ENCODE measurements at regions not wholly inside any gene's neighbourhood (a gene's known extent, or its start where the extent isn't known, plus 50 kb on each side); places are given as distances from the start of the nearest gene placed in this dataset.
"Not testable (repeated sequence)": the region's sequence is repeated elsewhere in the genome, so short reads cannot be mapped to it uniquely, and the experiment has no call there.

DNA sequence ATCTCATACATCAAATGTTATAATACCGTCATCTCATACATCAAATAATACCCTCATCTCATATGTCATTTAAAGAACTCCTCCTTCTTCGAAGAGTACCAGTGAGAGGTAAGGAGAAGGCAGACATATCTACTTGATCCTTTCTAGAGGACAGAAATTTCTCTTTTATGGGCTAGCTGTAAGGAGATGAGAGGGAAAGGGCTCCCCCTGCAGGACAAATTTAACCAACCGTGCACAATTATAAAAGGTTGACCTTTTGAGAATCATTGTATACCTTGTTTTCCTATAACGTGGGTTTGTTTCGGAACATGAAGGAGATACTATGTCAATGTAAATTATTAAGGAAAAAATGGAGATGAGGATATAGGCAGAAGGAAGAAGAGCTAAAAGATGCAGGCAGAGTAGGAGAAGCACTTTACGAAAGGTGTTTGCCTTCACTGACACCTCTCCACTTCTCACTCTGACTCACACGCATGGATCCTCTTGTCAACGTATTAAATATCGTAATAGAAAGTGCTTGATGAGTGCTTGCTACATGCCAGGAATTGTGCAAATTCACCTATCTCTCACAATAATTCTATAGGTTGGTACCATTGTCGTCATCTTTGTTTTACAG is 465.9 kb upstream of the ERCC4 start:
- intact Hi-C loops (cut with micrococcal nuclease), result loop anchor here (10.0 kb wide), 1 partner anchor 1359 kb away; no protein-coding TSS in a partner anchor

DNA sequence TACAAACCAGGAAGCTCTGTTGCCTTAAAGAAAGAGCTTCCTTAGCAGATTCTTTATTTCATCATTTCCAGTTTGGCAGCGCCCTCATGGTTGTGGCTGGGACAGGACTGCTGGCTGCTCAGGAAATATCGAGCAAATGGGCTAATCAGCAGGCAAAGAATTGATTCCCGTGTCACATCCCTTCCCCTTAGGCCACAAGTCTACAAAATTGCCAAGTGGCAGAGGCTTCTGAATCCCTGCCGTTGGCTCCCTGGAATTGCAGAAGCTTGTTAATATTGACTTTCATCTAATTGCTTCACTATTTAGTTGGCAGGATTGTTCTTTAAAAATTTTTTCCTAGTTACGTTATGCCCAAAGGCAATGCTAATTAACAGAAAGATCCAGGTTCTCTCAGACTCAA is 456.3 kb upstream of the ERCC4 start:
- intact Hi-C loops (cut with micrococcal nuclease), result no loop called here

DNA sequence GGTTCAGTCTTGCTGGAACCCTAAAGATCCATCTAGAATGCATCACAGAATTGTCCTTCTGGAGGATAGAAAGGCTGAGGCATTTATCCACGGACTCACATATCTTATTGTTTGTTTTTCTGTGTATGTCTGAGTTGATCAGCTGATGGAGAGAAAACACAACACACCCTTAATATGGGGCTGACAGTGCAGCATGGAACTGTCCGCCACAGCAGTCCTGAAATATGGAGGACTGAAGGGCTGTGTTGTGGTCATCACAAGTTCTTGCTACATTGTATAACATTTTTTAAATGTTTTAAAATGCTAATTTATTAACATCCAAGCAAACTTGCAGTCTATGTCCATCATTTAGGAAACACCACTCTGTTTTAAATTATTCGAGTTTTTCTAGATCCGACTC is 448.9 kb upstream of the ERCC4 start:
- intact Hi-C loops (cut with micrococcal nuclease), result no loop called here

DNA sequence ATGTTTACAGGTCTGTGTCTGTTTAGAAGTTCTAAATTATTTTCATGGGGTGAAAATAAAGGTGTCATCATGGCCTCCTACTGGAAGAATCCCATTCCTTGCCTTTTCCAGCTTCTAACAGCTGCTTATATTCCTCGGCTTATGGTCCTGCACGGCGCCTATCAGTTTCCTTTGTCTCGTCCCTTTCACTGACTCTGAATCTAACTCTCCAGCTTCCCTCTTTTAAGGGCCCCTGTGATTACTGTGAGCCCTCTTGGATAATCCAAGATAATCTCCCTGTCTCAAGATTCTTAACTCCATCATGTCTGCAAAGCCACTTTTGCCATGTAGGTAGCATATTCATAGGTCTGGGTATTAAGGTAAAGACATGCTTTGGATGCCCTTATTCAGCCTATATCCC is 441.0 kb upstream of the ERCC4 start:
- intact Hi-C loops (cut with micrococcal nuclease), result no loop called here

DNA sequence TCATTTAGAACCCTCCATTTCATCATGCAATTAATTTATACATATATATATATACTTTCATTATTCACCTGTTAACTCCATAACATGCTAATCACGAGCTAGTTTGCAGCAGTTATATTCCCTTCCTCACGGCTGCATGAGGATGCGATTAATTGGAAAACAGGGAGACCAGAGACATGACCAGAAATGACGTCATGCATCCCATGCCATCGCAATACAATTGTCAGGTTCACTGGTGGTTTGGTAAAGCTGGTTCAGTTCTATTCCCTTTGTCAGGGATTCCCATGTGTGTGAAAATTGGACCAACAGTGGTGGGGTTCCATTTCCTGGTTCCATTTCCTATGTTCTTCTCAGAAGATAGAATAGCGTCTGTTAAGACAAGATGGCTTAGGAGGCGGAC is 440.4 kb upstream of the ERCC4 start:
- intact Hi-C loops (cut with micrococcal nuclease), result no loop called here

DNA sequence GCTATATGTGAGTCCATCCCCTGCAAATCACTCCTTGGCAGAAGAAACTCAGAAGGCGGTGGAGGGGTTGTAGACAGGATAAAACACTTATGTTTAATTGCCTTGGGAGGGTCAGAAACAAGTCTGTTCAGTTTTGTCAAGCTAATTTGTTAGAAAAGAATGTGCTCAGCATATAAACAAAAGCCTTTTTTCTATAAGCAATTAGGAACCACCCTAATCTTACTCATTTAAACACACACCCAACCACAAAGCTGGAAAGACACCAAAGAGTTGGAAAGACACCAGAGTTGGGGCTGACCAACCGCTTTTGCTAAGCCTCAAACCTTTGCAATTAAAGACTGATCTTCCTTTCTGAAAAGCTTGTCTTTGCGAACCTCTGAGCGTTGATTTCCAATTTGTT is 439.2 kb upstream of the ERCC4 start:
- intact Hi-C loops (cut with micrococcal nuclease), result no loop called here

DNA sequence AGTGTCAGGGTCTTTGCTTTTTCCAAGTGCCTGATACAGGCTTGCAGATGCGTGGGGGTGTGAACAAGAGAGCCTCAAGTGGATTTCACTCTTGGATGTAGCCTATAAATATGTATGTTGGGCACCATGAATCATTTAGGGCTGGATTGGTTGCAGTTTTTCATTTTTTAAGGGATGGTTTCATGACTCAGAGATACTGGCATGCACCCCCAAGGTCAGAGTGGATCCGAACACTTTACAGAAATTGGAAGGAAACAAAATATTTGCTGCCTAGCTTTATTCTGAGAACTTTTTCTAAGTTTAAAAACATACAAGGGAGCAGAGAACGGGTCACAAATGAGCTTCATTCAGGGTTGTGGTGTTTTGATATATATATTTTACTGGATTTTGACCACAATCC is 436.8 kb upstream of the ERCC4 start:
- intact Hi-C loops (cut with micrococcal nuclease), result no loop called here

DNA sequence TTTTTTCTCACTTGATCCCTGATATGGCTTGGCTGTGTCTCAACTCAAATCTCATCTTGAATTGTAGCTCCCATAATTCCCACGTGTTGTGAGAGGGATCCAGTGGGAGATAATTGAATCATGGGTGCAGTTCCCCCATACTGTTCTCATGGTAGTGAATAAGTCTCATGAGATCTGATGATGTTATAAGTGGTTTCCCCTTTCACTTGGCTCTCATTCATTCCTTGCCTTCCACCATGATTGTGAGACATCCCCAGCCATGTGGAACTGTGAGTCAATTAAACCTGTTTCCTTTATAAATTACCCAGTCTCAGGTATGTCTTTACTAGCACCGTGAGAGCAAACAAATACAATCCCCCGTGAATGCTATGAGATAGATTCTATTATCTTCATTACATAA is 430.5 kb upstream of the ERCC4 start:
- intact Hi-C loops (cut with micrococcal nuclease), result not testable (repeated sequence)

DNA sequence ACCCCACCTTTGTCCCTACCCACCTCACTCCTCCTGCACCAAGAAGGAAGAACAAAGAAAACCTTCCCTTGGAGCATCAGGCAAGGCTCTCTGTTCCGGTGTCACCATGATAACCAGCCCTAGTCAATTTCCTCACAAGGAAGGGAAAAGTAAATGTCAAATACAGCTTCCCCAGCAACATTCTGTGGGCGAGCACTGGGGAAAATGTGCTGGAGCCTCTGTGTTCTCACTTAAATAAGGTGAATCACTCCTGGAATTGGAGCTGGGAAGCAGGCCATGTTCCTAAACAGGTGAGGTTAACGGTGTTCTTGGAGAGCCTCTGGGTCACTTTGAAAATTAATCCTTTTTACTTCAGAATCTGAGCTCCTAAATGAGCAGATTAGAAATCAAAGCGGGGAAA is 427.9 kb upstream of the ERCC4 start:
- intact Hi-C loops (cut with micrococcal nuclease), result no loop called here

DNA sequence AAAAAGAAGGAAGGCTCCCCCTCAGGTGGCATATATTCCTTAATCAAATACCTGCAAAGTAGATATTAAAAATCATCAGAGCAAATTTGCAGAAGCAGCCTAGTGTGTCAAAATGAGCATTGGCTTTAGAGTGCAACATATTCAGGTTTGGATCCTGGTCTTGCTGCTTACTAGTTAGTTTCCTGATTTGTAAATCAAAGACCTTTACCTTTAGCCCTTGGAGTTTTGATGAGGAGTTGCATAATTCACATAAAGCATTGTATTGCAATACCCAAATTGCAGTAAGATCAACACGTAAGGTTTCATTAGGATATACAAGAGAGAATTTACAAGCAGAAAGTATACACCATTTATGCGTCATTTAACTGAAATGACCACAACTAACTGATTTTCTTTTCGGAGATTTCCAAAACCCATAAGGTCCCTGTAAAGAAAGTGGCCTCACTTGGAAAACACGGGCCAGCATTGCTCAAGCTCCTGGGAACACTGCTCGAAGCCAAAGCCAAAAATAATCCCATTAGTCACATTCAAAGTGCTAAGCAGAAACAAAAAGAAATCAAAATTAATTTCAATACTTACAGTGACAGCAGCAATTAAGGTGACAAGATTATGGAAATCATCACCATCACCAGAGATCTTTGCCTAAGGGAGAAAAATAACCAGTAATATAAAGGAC is 415.9 kb upstream of the ERCC4 start:
- intact Hi-C loops (cut with micrococcal nuclease), result no loop called here

DNA sequence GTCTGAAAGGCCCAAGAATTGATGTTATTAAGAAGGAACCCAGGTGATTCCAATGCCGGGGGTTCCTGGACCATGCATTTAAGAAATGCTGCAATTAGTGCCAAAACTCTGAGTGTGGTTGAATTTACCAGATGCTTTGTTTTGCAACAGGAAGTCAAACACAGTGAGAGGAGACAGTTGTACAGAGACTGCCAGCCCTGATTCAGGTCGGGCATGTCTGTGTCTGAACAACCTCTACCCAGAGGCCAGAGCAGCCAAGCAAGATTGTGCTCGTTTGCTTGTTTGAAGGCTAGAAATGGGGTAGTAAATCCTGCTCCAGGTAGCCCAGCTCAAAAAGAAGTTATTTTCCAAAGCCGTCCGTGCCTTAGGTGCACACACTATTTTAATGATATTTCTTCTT is 412.4 kb upstream of the ERCC4 start:
- intact Hi-C loops (cut with micrococcal nuclease), result no loop called here

DNA sequence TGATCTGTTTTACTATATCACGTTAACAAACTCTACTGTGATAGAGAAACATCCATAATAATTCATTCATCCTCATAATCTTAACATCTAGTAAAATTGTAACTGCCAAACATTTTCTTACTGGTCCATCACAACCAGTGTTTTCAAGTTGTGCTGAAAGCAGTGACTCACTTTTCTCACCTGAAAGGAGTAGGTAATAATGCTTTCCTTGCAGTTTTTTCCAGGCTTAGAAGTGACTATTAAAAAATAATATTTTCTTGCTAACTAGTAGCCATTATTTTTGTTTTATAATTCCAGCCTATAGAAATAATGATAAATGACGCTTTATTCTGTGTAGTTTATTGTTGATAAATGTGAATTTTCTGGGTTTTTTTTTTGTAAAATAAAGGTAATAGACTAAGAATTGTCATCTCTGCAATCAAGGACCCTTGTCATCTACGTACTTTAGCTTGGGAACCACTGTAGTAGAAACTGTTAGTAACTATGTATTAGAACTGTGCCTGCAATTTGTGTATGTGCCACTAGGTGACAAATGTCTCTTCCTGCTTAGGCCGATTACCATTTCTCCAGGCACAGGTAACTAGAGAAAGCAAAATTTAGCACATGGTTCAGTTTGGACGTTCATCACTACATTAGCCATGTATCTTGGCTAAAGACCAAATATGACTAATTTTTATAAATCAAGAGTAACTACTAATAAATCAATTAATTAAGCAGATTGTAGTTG is 409.4 kb upstream of the ERCC4 start:
- intact Hi-C loops (cut with micrococcal nuclease), result no loop called here

DNA sequence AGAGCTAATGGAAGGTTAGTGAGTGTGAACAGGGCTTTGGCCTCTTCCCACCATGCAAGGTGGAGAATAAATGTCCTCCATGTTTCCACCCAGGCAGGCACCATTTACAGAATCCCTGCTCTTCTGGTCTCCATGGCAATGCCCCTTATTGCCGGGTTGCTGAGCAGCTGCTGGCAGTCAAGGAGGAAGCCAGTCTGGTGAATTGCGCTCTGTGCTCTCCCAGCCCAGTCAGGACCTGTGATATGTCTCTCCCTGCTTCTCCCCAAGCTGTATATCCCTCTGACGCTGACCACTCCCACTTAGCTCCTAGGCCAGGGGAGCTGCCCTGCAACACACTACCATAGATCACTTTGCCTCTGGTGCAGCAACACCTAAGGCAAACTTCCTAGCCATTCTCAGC is 402.1 kb upstream of the ERCC4 start:
- intact Hi-C loops (cut with micrococcal nuclease), result no loop called here

DNA sequence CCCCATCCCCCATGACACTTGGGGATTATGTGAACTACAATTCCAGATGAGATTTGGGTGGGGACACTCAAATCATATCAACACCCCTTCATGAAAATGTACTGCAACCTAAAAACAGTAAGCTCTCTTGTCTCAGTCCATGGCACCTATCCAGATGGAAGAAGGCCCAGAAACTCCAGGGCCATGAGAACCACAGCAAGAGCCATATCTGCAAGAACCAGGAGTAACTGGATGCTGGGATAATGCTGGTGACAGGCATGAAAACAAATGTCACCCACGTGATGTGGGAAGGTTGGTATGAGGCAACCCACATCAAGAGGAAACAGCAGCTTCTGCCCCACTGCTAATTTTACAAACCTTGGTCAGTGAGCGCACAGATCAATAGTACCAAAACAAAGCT is 400.1 kb upstream of the ERCC4 start:
- intact Hi-C loops (cut with micrococcal nuclease), result no loop called here

DNA sequence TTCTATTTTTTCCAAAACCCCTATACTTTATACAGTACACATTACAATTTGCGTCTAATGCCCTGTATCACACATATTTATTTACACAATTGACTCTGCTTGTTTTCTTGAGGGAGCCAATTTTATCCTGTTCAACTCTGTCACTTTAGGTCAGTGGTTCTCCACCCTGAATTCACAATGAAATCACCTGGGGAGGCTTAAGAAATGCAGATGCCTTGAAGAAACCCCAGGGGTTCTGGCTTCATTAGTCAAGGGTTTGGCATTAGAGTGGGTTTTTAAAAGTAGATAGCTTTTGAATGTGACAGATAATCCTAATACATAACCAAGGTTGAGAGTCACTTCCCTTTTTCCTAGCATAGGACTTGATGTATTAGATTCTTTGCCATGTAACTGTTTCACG is 398.6 kb upstream of the ERCC4 start:
- intact Hi-C loops (cut with micrococcal nuclease), result no loop called here

DNA sequence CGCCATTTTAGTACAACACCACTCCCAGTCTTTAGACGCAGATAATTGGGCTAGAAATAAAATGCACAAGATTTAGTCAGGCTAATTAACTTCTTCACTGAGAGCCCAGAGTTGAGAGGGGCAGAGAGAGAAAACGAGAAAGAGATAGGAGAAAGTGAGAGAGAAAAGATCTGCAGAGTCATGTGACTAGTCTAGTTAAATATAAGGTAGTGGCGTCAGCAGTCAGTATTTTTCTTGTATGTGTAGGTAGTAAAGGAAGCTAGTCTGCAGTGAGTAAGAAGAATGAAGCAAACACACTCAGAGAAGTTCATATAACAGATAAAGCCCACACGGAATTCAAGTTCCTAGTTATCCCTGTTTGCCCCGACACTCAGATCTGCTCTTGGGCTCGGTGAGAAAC is 392.6 kb upstream of the ERCC4 start:
- intact Hi-C loops (cut with micrococcal nuclease), result no loop called here

DNA sequence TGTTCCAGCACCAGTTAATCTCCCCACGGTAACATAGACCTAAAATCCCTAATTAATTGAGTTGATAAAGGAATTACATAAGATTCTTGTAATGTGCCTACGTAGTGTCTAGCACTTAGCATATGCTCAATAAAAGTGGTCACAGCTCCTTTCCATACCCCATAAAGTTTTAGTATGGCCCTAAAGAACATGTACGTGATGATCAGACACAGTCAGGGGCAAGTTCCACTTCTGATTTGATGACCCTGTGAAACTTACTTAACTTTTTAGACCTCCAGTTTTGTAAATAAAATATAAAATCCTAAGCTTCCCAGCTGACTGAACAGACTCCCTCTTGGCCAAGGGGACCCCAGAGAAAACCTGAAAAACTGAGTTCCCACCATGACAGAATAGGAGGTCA is 391.3 kb upstream of the ERCC4 start:
- intact Hi-C loops (cut with micrococcal nuclease), result no loop called here

DNA sequence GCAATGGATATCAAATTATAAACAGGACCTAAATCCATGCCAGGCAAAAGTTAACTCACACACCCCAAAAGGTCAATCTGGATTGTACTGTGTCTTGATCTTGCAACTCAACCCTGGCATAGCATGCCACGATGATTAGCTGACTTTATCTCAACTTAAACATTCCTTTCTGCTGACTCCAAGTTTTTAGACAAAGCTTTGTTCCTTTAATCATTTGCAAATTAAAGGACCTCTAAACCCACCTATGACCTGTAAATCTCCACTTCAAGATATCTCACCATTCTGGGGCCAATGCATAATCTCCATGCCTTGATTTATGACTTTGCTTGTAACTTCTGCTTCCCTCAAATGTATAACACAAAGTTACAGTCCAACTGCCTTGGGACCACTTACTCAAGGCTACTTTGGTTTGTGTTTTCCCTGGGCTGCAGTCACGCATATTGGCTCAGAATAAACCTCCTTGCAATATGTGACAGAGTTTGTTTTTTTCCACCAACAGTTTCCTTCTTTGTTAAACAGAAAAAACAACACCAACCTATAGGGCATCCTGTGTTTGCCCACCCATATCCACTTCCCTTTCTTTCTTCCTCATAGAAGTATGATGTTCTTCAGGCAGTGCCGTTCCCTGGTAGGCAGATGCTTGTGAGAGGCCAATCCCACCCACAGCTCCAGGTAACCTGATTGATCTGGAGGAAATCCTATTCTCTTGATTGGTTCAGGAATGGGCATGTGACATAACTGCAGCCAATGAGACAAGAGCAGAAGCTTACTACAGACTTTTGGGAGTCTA is 390.6 kb upstream of the ERCC4 start:
- intact Hi-C loops (cut with micrococcal nuclease), result no loop called here

DNA sequence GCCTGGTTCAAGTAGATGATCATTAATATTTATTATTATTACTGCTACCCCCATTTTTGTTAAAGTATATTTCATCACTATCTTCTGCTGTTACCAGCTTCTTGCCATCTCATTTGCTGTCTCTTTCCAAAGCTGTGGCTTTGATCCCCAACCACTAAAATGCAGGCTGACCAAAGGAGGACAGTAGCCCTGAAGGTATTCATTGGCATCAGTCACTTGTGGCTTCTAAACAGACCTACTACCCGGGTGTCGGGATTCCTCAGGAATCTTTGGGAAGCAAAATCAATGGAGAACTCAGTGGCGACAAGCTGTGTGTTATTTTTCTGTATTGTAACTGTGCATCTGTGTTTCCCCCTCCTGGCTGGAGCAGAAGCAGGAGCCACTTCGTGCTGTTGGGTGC is 379.2 kb upstream of the ERCC4 start:
- intact Hi-C loops (cut with micrococcal nuclease), result no loop called here

DNA sequence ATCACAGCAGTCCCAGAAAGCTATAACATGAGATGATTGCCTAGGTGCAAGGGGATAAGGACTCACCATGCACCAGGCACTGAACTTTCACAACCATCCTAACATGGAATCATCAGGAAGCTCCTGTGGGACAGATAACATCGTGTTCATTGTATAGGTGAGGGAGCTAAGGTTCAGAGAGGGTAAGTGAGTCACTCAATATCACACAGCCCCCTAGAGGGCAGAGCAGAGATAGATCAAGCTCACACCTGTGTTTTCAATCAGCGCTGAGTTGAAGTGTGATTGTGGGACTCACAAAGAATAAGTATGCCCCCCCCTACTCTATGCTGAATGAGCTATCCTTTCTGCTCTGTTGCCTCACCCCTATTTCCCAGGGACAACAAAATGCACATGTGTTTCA is 377.7 kb upstream of the ERCC4 start:
- intact Hi-C loops (cut with micrococcal nuclease), result no loop called here

DNA sequence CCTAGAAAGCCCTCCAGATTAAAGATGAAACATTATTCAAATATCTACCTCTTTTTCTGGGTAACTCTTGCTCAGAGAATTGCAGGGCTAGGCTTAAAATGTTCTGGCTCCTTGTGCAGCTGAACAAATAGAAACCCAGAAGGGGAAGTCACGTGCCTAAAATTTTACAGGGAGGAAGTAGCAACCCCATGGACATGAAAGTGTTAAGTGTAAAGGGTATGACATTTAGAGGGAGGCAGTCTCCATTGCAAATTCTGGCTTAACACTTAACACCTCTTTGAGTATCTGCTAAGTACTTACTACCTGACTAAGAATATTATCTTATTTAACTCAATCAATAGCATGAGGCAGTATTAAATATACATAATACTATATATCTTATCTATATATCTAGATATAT is 376.1 kb upstream of the ERCC4 start:
- intact Hi-C loops (cut with micrococcal nuclease), result no loop called here

DNA sequence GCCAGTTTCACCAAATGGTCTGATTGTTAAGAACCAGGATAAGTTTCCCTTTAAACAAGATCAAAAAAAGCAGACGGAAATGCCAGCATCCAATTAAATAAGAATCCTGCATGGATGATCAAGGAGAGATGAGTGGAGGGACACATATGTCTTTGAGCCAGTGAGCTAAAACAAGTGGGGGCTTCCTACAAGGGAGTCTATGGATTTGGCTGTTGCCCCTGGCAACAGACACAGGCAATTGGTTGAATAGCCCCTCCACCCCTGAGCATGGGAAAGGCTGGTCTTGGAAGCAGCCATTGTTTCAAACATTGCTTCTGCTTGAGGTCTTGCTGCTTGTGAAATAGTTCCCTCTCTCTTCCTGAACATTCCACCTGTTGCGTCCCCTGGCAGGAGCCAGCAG is 374.7 kb upstream of the ERCC4 start:
- intact Hi-C loops (cut with micrococcal nuclease), result no loop called here

All from T-helper 2 cell treated with Interferon-gamma antibody and Interleukin-4, amounts not matched to agents 100 ng/mL and 5 ng/mL, for 36 hours (primary cell).